GM21381 (cell line): ENCODE measurements at regions not wholly inside any gene's neighbourhood (a gene's known extent, or its start where the extent isn't known, plus 50 kb on each side); places are given as distances from the start of the nearest gene placed in this dataset.
A peak's percentile ranks its signal among the peaks of the same experiment; 100 is the strongest.
"Not testable (repeated sequence)": the region's sequence is repeated elsewhere in the genome, so short reads cannot be mapped to it uniquely, and the experiment has no call there.

Source experiments
- ATAC-seq: cut with Tn5 transposase; IDR thresholded peaks from one replicate; pipeline ENCODE4 v1.9.1; 2021; ENCODE audit warnings: mild to moderate bottlenecking, moderate library complexity; ENCODE audit not compliant: unreplicated experiment

- no peak for ATAC-seq
Observed at GRCh38 chr9:6160579-6160978, 55.0 kb upstream of the IL33 start.

GRCh38 chr9:6153425-6153824 is 62.2 kb upstream of the IL33 start:
- ATAC-seq = no peak

GRCh38 chr9:6152788-6153187 is 62.8 kb upstream of the IL33 start:
- ATAC-seq = no peak

- no peak for ATAC-seq
Observed at GRCh38 chr9:6150483-6150882, 65.1 kb upstream of the IL33 start.

GRCh38 chr9:6149315-6149714 is 66.3 kb upstream of the IL33 start:
- no peak for ATAC-seq

GRCh38 chr9:6147846-6148245 is 67.8 kb upstream of the IL33 start:
- ATAC-seq = no peak

GRCh38 chr9:6144947-6145346 is 70.7 kb upstream of the IL33 start:
- ATAC-seq = no peak

- ATAC-seq = no peak
Observed at GRCh38 chr9:6142799-6143454, 72.7 kb upstream of the IL33 start.

GRCh38 chr9:6135780-6136179 is 79.8 kb upstream of the IL33 start:
- ATAC-seq = not testable (repeated sequence)

- no peak for ATAC-seq
Observed at GRCh38 chr9:6134661-6135180, 80.9 kb upstream of the IL33 start.

- ATAC-seq = peak; percentile 88
Observed at GRCh38 chr9:6133346-6134063, 82.1 kb upstream of the IL33 start.

- no peak for ATAC-seq
Observed at GRCh38 chr9:6132650-6133049, 83.0 kb upstream of the IL33 start.

- no peak for ATAC-seq
Observed at GRCh38 chr9:6128030-6128429, 87.6 kb upstream of the IL33 start.

GRCh38 chr9:6126377-6126776 is 89.2 kb upstream of the IL33 start:
- no peak for ATAC-seq

- no peak for ATAC-seq
Observed at GRCh38 chr9:6123416-6123815, 92.2 kb upstream of the IL33 start.

GRCh38 chr9:6121707-6122106 is 93.9 kb upstream of the IL33 start:
- ATAC-seq = no peak

- no peak for ATAC-seq
Observed at GRCh38 chr9:6114424-6114823, 99.0 kb upstream of the RANBP6 start.

GRCh38 chr9:6113819-6114218 is 98.4 kb upstream of the RANBP6 start:
- ATAC-seq = no peak

GRCh38 chr9:6113312-6113711 is 97.9 kb upstream of the RANBP6 start:
- no peak for ATAC-seq

GRCh38 chr9:6109986-6110385 is 94.6 kb upstream of the RANBP6 start:
- no peak for ATAC-seq

GRCh38 chr9:6109571-6109970 is 94.1 kb upstream of the RANBP6 start:
- ATAC-seq = no peak

GRCh38 chr9:6106711-6107339 is 91.4 kb upstream of the RANBP6 start:
- no peak for ATAC-seq
